ENCODE measurements at regions not wholly inside any gene's neighbourhood (a gene's known extent, or its start where the extent isn't known, plus 50 kb on each side); places are given as distances from the start of the nearest gene placed in this dataset.

GRCh38 chr6:21331235-21331634 lies 262.3 kb upstream of the SOX4 start:
- ATAC-seq (ENCODE audit: poor library complexity) = no peak
- no peak overlapping the region for H3K27ac Mint-ChIP-seq
- H3K9me3 Mint-ChIP-seq = no peaks in the 10 kb centered on the region
- H3K27me3 Mint-ChIP-seq = no peaks in the 10 kb centered on the region
- Histone ChIP-seq H3K27ac (ENCODE audit: low read depth in 1 of 2, low read length in 2 of 2) (no peak overlapping the region), H3K4me1 (ENCODE audit: insufficient read depth, low read length) (no peaks in the 10 kb centered on the region), H3K9me3 (ENCODE audit: control insufficient read depth in 1 of 2, insufficient read depth in 1 of 2, low read length in 2 of 2) (no peaks in the 10 kb centered on the region), H3K4me3 (ENCODE audit: low read length) (no peak overlapping the region), H3K36me3 (ENCODE audit: insufficient read depth, low read length) (no peaks in the 10 kb centered on the region), H3K27me3 (ENCODE audit: control insufficient read depth in 1 of 2, insufficient read depth in 2 of 2, low read length in 2 of 2) (no peaks in the 10 kb centered on the region)
- intact Hi-C loops (cut with DNase I, micrococcal nuclease) = no loop called here
- DNase-seq = no peak
- ChIA-PET POLR2A (no interaction called here), CTCF (no interaction called here)
- TF ChIP-seq CTCF (IDR thresholded peaks at IDR 0.05) = no peak
- H3K4me3 Mint-ChIP-seq = no peak overlapping the region
- no peaks in the 10 kb centered on the region for H3K4me1 Mint-ChIP-seq (ENCODE audit: low read depth)
- H3K36me3 Mint-ChIP-seq (ENCODE audit: low read depth) = no peaks in the 10 kb centered on the region

- Mint-ChIP-seq H3K4me1 (ENCODE audit: low read depth) (no peaks in the 10 kb centered on the region), H3K9me3 (no peaks in the 10 kb centered on the region), H3K36me3 (ENCODE audit: low read depth) (no peaks in the 10 kb centered on the region), H3K27me3 (no peaks in the 10 kb centered on the region), H3K27ac (no peak overlapping the region), H3K4me3 (no peak overlapping the region)
- DNase-seq (no peak), ATAC-seq (ENCODE audit: poor library complexity) (no peak)
- no peak for TF ChIP-seq CTCF (IDR thresholded peaks at IDR 0.05)
- no peaks in the 10 kb centered on the region for H3K9me3 ChIP-seq (ENCODE audit: control insufficient read depth in 1 of 2, insufficient read depth in 1 of 2, low read length in 2 of 2)
- no peaks in the 10 kb centered on the region for H3K4me1 ChIP-seq (ENCODE audit: insufficient read depth, low read length)
- no peaks in the 10 kb centered on the region for H3K36me3 ChIP-seq (ENCODE audit: insufficient read depth, low read length)
- no peaks in the 10 kb centered on the region for H3K27me3 ChIP-seq (ENCODE audit: control insufficient read depth in 1 of 2, insufficient read depth in 2 of 2, low read length in 2 of 2)
- no peak overlapping the region for H3K4me3 ChIP-seq (ENCODE audit: low read length)
- intact Hi-C loops (cut with DNase I, micrococcal nuclease) = no loop called here
- CTCF ChIA-PET = no interaction called here
- H3K27ac ChIP-seq (ENCODE audit: low read depth in 1 of 2, low read length in 2 of 2) = no peak overlapping the region
- POLR2A ChIA-PET = no interaction called here
These were observed 261.5 kb upstream of the SOX4 start for GRCh38 chr6:21332077-21332476.

GRCh38 chr6:21332660-21333059 lies 260.9 kb upstream of the SOX4 start:
- ATAC-seq (ENCODE audit: poor library complexity) = no peak
- no peaks in the 10 kb centered on the region for H3K27me3 ChIP-seq (ENCODE audit: control insufficient read depth in 1 of 2, insufficient read depth in 2 of 2, low read length in 2 of 2)
- H3K27me3 Mint-ChIP-seq = no peaks in the 10 kb centered on the region
- H3K27ac ChIP-seq (ENCODE audit: low read depth in 1 of 2, low read length in 2 of 2) = no peak overlapping the region
- DNase-seq = no peak
- no peak overlapping the region for H3K27ac Mint-ChIP-seq
- H3K9me3 ChIP-seq (ENCODE audit: control insufficient read depth in 1 of 2, insufficient read depth in 1 of 2, low read length in 2 of 2) = no peaks in the 10 kb centered on the region
- H3K4me3 Mint-ChIP-seq = no peak overlapping the region
- intact Hi-C loops (cut with DNase I, micrococcal nuclease) = no loop called here
- H3K4me1 ChIP-seq (ENCODE audit: insufficient read depth, low read length) = no peaks in the 10 kb centered on the region
- H3K36me3 Mint-ChIP-seq (ENCODE audit: low read depth) = no peaks in the 10 kb centered on the region
- ChIA-PET POLR2A (no interaction called here), CTCF (no interaction called here)
- no peaks in the 10 kb centered on the region for H3K9me3 Mint-ChIP-seq
- no peak overlapping the region for H3K4me3 ChIP-seq (ENCODE audit: low read length)
- no peak for TF ChIP-seq CTCF (IDR thresholded peaks at IDR 0.05)
- H3K36me3 ChIP-seq (ENCODE audit: insufficient read depth, low read length) = no peaks in the 10 kb centered on the region
- no peaks in the 10 kb centered on the region for H3K4me1 Mint-ChIP-seq (ENCODE audit: low read depth)

All from CD4-positive, alpha-beta T cell (primary cell).